Nephron progenitor cell (in vitro differentiated cells): ENCODE measurements at regions not wholly inside any gene's neighbourhood (a gene's known extent, or its start where the extent isn't known, plus 50 kb on each side); places are given as distances from the start of the nearest gene placed in this dataset.
"Not testable (repeated sequence)": the region's sequence is repeated elsewhere in the genome, so short reads cannot be mapped to it uniquely, and the experiment has no call there.

Experiments
- DNase-seq: peaks from one replicate; pipeline ENCODE4 v3.0.0; 2021
- H3K27ac Mint-ChIP-seq: 2 replicates; pipeline ENCODE4 v1.8.0; 2021; ENCODE audit warnings: mild to moderate bottlenecking, moderate library complexity, mixed read lengths
- H3K27me3 Mint-ChIP-seq: 2 replicates; pipeline ENCODE4 v1.8.0; 2021; ENCODE audit warnings: mild to moderate bottlenecking, low read depth, mixed read lengths; ENCODE audit not compliant: poor library complexity
- H3K36me3 Mint-ChIP-seq: 2 replicates; pipeline ENCODE4 v1.8.0; 2021; ENCODE audit warnings: low read depth, mixed read lengths
- H3K4me1 Mint-ChIP-seq: 2 replicates; pipeline ENCODE4 v1.8.0; 2021; ENCODE audit warnings: mixed read lengths
- H3K4me3 Mint-ChIP-seq: 2 replicates; pipeline ENCODE4 v1.8.0; 2021; ENCODE audit warnings: mild to moderate bottlenecking, moderate library complexity, mixed read lengths
- H3K9me3 Mint-ChIP-seq: 2 replicates; pipeline ENCODE4 v1.8.0; 2021; ENCODE audit warnings: mild to moderate bottlenecking, moderate library complexity, mixed read lengths
- CTCF ChIP-seq: fragments of 200-600 bp; sonication (generic); IDR thresholded peaks from 2 replicates; pipeline ENCODE4 v1.5.0; 2021; ENCODE audit warnings: antibody characterized with exemption

GRCh38 chr15:99467338-99467720 lies 98.5 kb upstream of the MEF2A start:
- Mint-ChIP-seq H3K27ac (no peak overlapping the region), H3K4me3 (no peak overlapping the region), H3K27me3 (peaks cover 11% of the 10 kb centered on the region), H3K36me3 (no peaks in the 10 kb centered on the region), H3K9me3 (peaks cover 43% of the 10 kb centered on the region), H3K4me1 (no peaks in the 10 kb centered on the region)
- DNase-seq: no peak
- no peak for TF ChIP-seq CTCF

- Mint-ChIP-seq H3K4me1 (no peaks in the 10 kb centered on the region), H3K27me3 (peaks cover 15% of the 10 kb centered on the region), H3K36me3 (no peaks in the 10 kb centered on the region), H3K27ac (no peak overlapping the region), H3K9me3 (peaks cover 37% of the 10 kb centered on the region), H3K4me3 (no peak overlapping the region)
- no peak for DNase-seq
- no peak for TF ChIP-seq CTCF
Observed at GRCh38 chr15:99467853-99468464, 97.8 kb upstream of the MEF2A start.

GRCh38 chr15:99470204-99470603 lies 95.6 kb upstream of the MEF2A start:
- DNase-seq, H3K27ac Mint-ChIP-seq, H3K36me3 Mint-ChIP-seq, H3K4me3 Mint-ChIP-seq: not testable (repeated sequence)
- peaks cover 21% of the 10 kb centered on the region for H3K4me1 Mint-ChIP-seq
- H3K27me3 Mint-ChIP-seq: peaks cover 15% of the 10 kb centered on the region
- peaks cover 15% of the 10 kb centered on the region for H3K9me3 Mint-ChIP-seq

- DNase-seq: no peak
- peaks cover 34% of the 10 kb centered on the region for H3K4me1 Mint-ChIP-seq
- H3K4me3 Mint-ChIP-seq: no peak overlapping the region
- TF ChIP-seq CTCF: no peak
- no peaks in the 10 kb centered on the region for H3K36me3 Mint-ChIP-seq
- H3K27ac Mint-ChIP-seq: no peak overlapping the region
- no peaks in the 10 kb centered on the region for H3K9me3 Mint-ChIP-seq
- H3K27me3 Mint-ChIP-seq: peaks cover 9% of the 10 kb centered on the region
Observed at GRCh38 chr15:99472416-99473145, 93.2 kb upstream of the MEF2A start.

GRCh38 chr15:99473981-99474906 lies 91.5 kb upstream of the MEF2A start:
- no peaks in the 10 kb centered on the region for H3K36me3 Mint-ChIP-seq
- H3K27me3 Mint-ChIP-seq: peaks cover 3% of the 10 kb centered on the region
- H3K27ac Mint-ChIP-seq: no peak overlapping the region
- DNase-seq: no peak
- H3K4me1 Mint-ChIP-seq: peaks cover 34% of the 10 kb centered on the region
- TF ChIP-seq CTCF: no peak
- no peak overlapping the region for H3K4me3 Mint-ChIP-seq
- H3K9me3 Mint-ChIP-seq: no peaks in the 10 kb centered on the region
